Gastrocnemius medialis (tissue), 4 donors: ENCODE measurements at regions not wholly inside any gene's neighbourhood (a gene's known extent, or its start where the extent isn't known, plus 50 kb on each side); places are given as distances from the start of the nearest gene placed in this dataset.

Source experiments
- ATAC-seq, 2 donors: fragments of 150-250 bp; one replicate each; pipeline ENCODE4 v1.9.1; 2016
- DNase-seq, 2 donors: peaks; one replicate each; pipeline ENCODE4 v3.0.0-alpha.2; 2019
- H3K27ac ChIP-seq, 4 donors: fragments of 200-600 bp; sonication (generic); 1 replicate in 1 of 4; 2 replicates in 3 of 4; pipeline ENCODE4 v1.5.1; 2016 to 2018; ENCODE audit warnings: mild to moderate bottlenecking in 2 of 4, moderate library complexity in 1 of 4
- H3K27me3 ChIP-seq, 3 donors: fragments of 200-600 bp; sonication (generic) in 2 of 3; 1 replicate in 1 of 3; 2 replicates in 2 of 3; pipeline versions ENCODE4 v1.5.1 to v1.6.0; 2016 to 2019; ENCODE audit warnings: mild to moderate bottlenecking in 1 of 3, moderate library complexity in 1 of 3
- H3K36me3 ChIP-seq, 2 donors: fragments of 200-600 bp; sonication (generic) in 1 of 2; one replicate each; pipeline ENCODE4 v1.5.1; 2017 to 2018
- H3K4me1 ChIP-seq, 2 donors: fragments of 200-600 bp; sonication (generic) in 1 of 2; one replicate each; pipeline ENCODE4 v1.5.1; 2016 to 2017; ENCODE audit warnings: mild to moderate bottlenecking in 2 of 2
- H3K4me3 ChIP-seq, 4 donors: fragments of 200-600 bp; sonication (generic) in 3 of 4; 1 replicate in 1 of 4; 2 replicates in 3 of 4; pipeline ENCODE4 v1.5.1; 2016 to 2019; ENCODE audit warnings: mild to moderate bottlenecking in 2 of 4
- H3K9me3 ChIP-seq, 3 donors: fragments of 200-600 bp; sonication (generic) in 2 of 3; 1 replicate in 1 of 3; 2 replicates in 2 of 3; pipeline ENCODE4 v1.5.1; 2016 to 2019
- CTCF ChIP-seq, 5 experiments: fragments of 450-650 bp in 3 of 5; fragments of 200-600 bp in 2 of 5; sonication (generic) in 2 of 5; IDR thresholded peaks in 4 of 5; conservative IDR thresholded peaks in 1 of 5; 1 replicate in 4 of 5; 2 replicates in 1 of 5; pipeline ENCODE4 v1.5.1; 2016 to 2019; ENCODE audit warnings: antibody characterized with exemption in 5 of 5, mild to moderate bottlenecking in 3 of 5, moderate library complexity in 3 of 5
- POLR2A ChIP-seq, 2 donors: fragments of 450-650 bp; IDR thresholded peaks; one replicate each; pipeline ENCODE4 v1.6.1; 2017; ENCODE audit warnings: antibody characterized with exemption in 2 of 2, mild to moderate bottlenecking in 2 of 2, moderate library complexity in 2 of 2
- in situ Hi-C, 4 donors: fragments of 200-750 bp; cut with MboI; loops; one replicate each; pipeline versions ENCODE4 v1.15.0 to v1.8.0; 2017; ENCODE audit warnings: low sequenced_read_pairs in 4 of 4
- intact Hi-C: fragments of 100-400 bp; cut with DNase I; formaldehyde crosslinking; loops from one replicate; pipeline ENCODE4 v1.15.1; 2023; ENCODE audit warnings: low total_unique reads

- Histone ChIP-seq H3K9me3 (no peaks in the 10 kb centered on the region), H3K27ac (no peak overlapping the region), H3K4me3 (no peak overlapping the region), H3K4me1 (no peaks in the 10 kb centered on the region), H3K27me3 (no peaks in the 10 kb centered on the region), H3K36me3 (no peaks in the 10 kb centered on the region)
- intact Hi-C loops: no loop called here
- DNase-seq (no peak), ATAC-seq (no peak)
- in situ Hi-C loops: no loop called here
- TF ChIP-seq POLR2A (IDR thresholded peaks at IDR 0.05) (no peak), CTCF (IDR thresholded peaks at IDR 0.05 in 4 of 5, conservative IDR thresholded peaks at IDR 0.05 in 1 of 5) (no peak)
These were observed 461.5 kb upstream of the MKI67 start for GRCh38 chr10:128587689-128588088.

DNA sequence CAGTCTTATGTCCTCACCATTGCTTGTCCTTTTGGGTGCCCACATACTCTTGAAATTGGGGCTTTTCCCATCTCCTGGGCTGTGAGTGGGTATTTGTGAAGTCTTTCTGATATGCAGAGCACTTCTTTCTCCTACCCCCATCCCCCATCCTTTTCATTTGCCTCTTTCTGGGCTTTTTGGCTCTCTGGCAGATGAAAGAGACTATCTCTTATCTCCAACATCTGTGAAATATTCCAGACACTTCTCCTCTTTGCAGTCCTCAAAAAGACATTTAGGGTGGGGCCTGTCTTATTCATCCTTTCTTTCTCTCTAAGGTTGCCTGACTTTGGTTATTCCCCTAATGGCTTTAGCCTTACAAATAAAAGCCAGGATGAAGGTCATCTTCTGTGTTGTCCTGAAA, 462.2 kb upstream of the MKI67 start:
- Histone ChIP-seq H3K4me3 (no peak overlapping the region), H3K4me1 (no peaks in the 10 kb centered on the region), H3K9me3 (no peaks in the 10 kb centered on the region), H3K27me3 (no peaks in the 10 kb centered on the region), H3K27ac (no peak overlapping the region), H3K36me3 (no peaks in the 10 kb centered on the region)
- intact Hi-C loops (no loop called here), in situ Hi-C loops (no loop called here)
- no peak for TF ChIP-seq POLR2A (IDR thresholded peaks at IDR 0.05)
- TF ChIP-seq CTCF (IDR thresholded peaks at IDR 0.05 in 4 of 5, conservative IDR thresholded peaks at IDR 0.05 in 1 of 5): no peak
- no peak for ATAC-seq
- DNase-seq: no peak

GRCh38 chr10:128594688-128595087, 468.5 kb upstream of the MKI67 start:
- TF ChIP-seq CTCF (IDR thresholded peaks at IDR 0.05 in 4 of 5, conservative IDR thresholded peaks at IDR 0.05 in 1 of 5): no peak
- TF ChIP-seq POLR2A (IDR thresholded peaks at IDR 0.05): no peak
- Histone ChIP-seq H3K4me3 (no peak overlapping the region), H3K36me3 (no peaks in the 10 kb centered on the region), H3K9me3 (no peaks in the 10 kb centered on the region), H3K4me1 (no peaks in the 10 kb centered on the region), H3K27ac (no peak overlapping the region), H3K27me3 (no peaks in the 10 kb centered on the region)
- ATAC-seq (no peak), DNase-seq (no peak)
- in situ Hi-C loops: no loop called here
- intact Hi-C loops: no loop called here

DNA sequence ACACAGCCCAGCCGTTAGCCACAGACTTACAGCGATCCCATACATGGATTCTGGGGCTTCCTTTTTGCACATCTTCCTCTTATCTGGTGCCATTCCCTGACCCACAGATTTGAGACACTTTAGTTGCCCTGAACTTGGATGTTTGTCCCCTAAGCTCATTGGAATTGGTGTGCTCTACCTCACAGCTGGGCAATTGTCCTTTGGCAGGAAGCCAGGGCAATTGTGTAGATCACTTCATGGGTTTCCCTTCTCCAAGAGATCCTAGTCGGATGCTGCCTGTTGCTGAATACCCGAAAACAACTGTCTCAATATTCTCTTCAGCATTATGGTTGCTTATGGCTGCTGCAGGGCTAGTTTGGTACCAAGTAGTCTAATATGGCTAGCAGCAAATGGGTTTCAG, 470.7 kb upstream of the MKI67 start:
- Histone ChIP-seq H3K27ac (no peak overlapping the region), H3K4me1 (no peaks in the 10 kb centered on the region), H3K4me3 (no peak overlapping the region), H3K36me3 (no peaks in the 10 kb centered on the region), H3K27me3 (no peaks in the 10 kb centered on the region), H3K9me3 (no peaks in the 10 kb centered on the region)
- no peak for ATAC-seq
- intact Hi-C loops: loop anchor here (2.0 kb wide), 1 partner anchor 56 kb away; no protein-coding TSS in a partner anchor
- no peak for DNase-seq
- in situ Hi-C loops: no loop called here
- TF ChIP-seq CTCF (IDR thresholded peaks at IDR 0.05 in 4 of 5, conservative IDR thresholded peaks at IDR 0.05 in 1 of 5): no peak
- no peak for TF ChIP-seq POLR2A (IDR thresholded peaks at IDR 0.05)

DNA sequence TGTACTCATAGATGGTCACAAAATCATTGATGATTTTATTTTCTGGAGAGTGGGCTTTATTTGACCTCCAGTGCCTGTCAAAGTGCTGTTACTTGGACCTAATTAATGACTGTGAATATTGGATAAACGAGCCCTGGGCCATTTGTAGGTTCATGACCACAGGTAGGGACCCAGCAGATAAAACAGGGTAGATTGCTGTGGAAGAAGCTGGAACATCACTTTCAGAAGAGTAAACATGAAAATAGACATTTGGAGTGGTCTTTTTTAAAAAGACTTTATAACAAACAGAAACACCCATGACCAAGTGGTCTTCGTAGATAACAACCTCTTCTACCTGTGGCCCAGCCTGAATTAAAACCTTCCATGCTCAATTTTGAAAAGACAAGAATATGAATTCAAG, 472.8 kb upstream of the MKI67 start:
- no peaks in the 10 kb centered on the region for H3K9me3 ChIP-seq
- H3K27ac ChIP-seq: no peak overlapping the region
- H3K36me3 ChIP-seq: no peaks in the 10 kb centered on the region
- no peak for DNase-seq
- H3K27me3 ChIP-seq: no peaks in the 10 kb centered on the region
- in situ Hi-C loops: no loop called here
- H3K4me3 ChIP-seq: no peak overlapping the region
- H3K4me1 ChIP-seq: no peaks in the 10 kb centered on the region
- TF ChIP-seq CTCF (IDR thresholded peaks at IDR 0.05 in 4 of 5, conservative IDR thresholded peaks at IDR 0.05 in 1 of 5) (no peak), POLR2A (IDR thresholded peaks at IDR 0.05) (no peak)
- intact Hi-C loops: no loop called here
- no peak for ATAC-seq
